Gastroesophageal sphincter (tissue), 4 donors: ENCODE measurements at regions not wholly inside any gene's neighbourhood (a gene's known extent, or its start where the extent isn't known, plus 50 kb on each side); places are given as distances from the start of the nearest gene placed in this dataset.

Experiments used
- ATAC-seq: fragments of 150-250 bp; one replicate; pipeline ENCODE4 v1.9.1; 2016; ENCODE audit warnings: mild to moderate bottlenecking, moderate library complexity
- H3K27ac ChIP-seq, 4 donors: fragments of 200-600 bp; sonication (generic) in 3 of 4; 1 replicate in 3 of 4; 2 replicates in 1 of 4; pipeline ENCODE4 v1.5.1; 2016 to 2019
- H3K27me3 ChIP-seq: fragments of 200-600 bp; sonication (generic); one replicate; pipeline ENCODE4 v1.5.1; 2019
- H3K36me3 ChIP-seq, 2 donors: fragments of 200-600 bp; sonication (generic); one replicate each; pipeline ENCODE4 v1.5.1; 2019; ENCODE audit warnings: control low read depth in 1 of 2
- H3K4me1 ChIP-seq, 3 donors: fragments of 200-600 bp; sonication (generic); 1 replicate in 2 of 3; 2 replicates in 1 of 3; pipeline ENCODE4 v1.5.1; 2016 to 2019; ENCODE audit warnings: control low read depth in 2 of 3
- H3K4me3 ChIP-seq, 2 donors: fragments of 200-600 bp; sonication (generic); one replicate each; pipeline ENCODE4 v1.5.1; 2019; ENCODE audit warnings: mild to moderate bottlenecking in 1 of 2, moderate library complexity in 1 of 2
- H3K9me3 ChIP-seq, 3 donors: fragments of 200-600 bp; sonication (generic); one replicate each; pipeline ENCODE4 v1.5.1; 2017 to 2019; ENCODE audit warnings: control low read depth in 2 of 3
- EP300 ChIP-seq: sonication (generic); formaldehyde crosslinking; IDR thresholded peaks from one replicate; pipeline ENCODE4 v1.6.1; 2017; ENCODE audit warnings: antibody characterized with exemption, mild to moderate bottlenecking
- POLR2A ChIP-seq, 2 donors: fragments of 450-650 bp; IDR thresholded peaks; one replicate each; pipeline ENCODE4 v1.6.1; 2017; ENCODE audit warnings: antibody characterized with exemption in 2 of 2, mild to moderate bottlenecking in 2 of 2, moderate library complexity in 1 of 2
- POLR2AphosphoS5 ChIP-seq: sonication (generic); formaldehyde crosslinking; IDR thresholded peaks from one replicate; pipeline ENCODE4 v1.6.1; 2017; ENCODE audit warnings: antibody characterized with exemption
- whole genome bisulfite sequencing, 2 donors: methylation state at CpG; one replicate each; pipeline ENCODE4 v1.1.5; 2018; ENCODE audit warnings: low coverage in 1 of 2; 5-methylcytosine and 5-hydroxymethylcytosine counted together
- TF ChIP-seq, protein P1 (sequence below), 4 experiments: fragments of 200-600 bp in 2 of 4; fragments of 450-650 bp in 2 of 4; sonication (generic) in 1 of 4; IDR thresholded peaks; one replicate each; pipeline ENCODE4 v1.5.1; 2017 to 2019; ENCODE audit warnings: antibody characterized with exemption in 4 of 4, mild to moderate bottlenecking in 2 of 4, moderate library complexity in 2 of 4

DNA sequence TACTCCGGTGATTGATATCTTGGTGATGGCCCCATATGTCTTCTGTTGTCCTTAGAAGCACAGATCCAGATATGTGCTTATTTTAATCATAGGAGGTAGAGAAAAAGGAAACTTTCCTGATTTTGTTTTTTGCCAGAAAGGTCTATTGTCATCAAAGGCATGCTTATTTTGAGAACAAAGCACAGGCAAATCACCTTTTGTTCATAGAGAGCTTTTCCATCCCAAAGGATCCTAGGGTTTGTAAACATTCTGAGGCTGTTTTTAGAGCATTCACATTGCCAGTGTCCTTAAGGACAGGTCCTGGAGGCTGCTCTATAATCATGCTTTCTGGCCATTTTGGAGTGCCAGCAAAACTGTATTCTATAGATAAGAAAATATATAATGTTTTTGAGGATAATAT lies 148.5 kb upstream of the SEL1L start:
- H3K4me1 ChIP-seq: no peaks in the 10 kb centered on the region
- peaks cover 6% of the 10 kb centered on the region for H3K27me3 ChIP-seq
- WGBS, 2 donors: 53 to 100% methylated on average over 1 of the region's 1 CpG
- ATAC-seq: no peak
- H3K27ac ChIP-seq: no peak overlapping the region
- no peaks in the 10 kb centered on the region for H3K9me3 ChIP-seq
- TF ChIP-seq POLR2A (IDR thresholded peaks at IDR 0.05) (no peak), EP300 (no peak), POLR2AphosphoS5 (no peak)
- TF ChIP-seq, protein P1, sequence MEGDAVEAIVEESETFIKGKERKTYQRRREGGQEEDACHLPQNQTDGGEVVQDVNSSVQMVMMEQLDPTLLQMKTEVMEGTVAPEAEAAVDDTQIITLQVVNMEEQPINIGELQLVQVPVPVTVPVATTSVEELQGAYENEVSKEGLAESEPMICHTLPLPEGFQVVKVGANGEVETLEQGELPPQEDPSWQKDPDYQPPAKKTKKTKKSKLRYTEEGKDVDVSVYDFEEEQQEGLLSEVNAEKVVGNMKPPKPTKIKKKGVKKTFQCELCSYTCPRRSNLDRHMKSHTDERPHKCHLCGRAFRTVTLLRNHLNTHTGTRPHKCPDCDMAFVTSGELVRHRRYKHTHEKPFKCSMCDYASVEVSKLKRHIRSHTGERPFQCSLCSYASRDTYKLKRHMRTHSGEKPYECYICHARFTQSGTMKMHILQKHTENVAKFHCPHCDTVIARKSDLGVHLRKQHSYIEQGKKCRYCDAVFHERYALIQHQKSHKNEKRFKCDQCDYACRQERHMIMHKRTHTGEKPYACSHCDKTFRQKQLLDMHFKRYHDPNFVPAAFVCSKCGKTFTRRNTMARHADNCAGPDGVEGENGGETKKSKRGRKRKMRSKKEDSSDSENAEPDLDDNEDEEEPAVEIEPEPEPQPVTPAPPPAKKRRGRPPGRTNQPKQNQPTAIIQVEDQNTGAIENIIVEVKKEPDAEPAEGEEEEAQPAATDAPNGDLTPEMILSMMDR (IDR thresholded peaks at IDR 0.05): no peak
- H3K4me3 ChIP-seq: no peak overlapping the region
- H3K36me3 ChIP-seq: no peaks in the 10 kb centered on the region

DNA sequence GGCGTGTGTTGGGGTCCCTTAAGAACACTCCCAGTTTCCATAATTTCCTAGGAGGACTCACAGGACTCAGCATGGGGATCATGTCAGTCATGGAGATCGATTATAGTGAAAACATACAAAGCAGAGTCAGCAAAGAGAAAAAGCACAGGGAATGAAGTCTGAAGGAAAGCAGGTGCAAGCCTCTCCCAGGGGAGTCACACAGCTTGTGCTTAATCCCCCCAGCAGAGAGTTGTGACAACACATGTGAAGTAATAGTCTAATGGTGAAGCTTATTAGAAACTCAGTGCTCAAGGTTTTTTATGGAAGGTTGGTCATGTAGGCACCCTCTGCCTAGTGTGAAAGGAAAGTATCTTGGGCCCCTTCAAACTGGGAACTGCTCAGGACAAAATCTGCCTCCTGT lies 149.0 kb upstream of the SEL1L start:
- Histone ChIP-seq H3K36me3 (no peaks in the 10 kb centered on the region), H3K27ac (no peak overlapping the region), H3K9me3 (no peaks in the 10 kb centered on the region), H3K27me3 (peaks cover 6% of the 10 kb centered on the region), H3K4me1 (no peaks in the 10 kb centered on the region), H3K4me3 (no peak overlapping the region)
- no peak for TF ChIP-seq POLR2AphosphoS5
- TF ChIP-seq EP300: no peak
- TF ChIP-seq, protein P1 (IDR thresholded peaks at IDR 0.05): no peak
- TF ChIP-seq POLR2A (IDR thresholded peaks at IDR 0.05): no peak
- no peak for ATAC-seq
- WGBS, 2 donors: 65 to 86% methylated on average over 1 to 2 of the region's 2 CpGs

DNA sequence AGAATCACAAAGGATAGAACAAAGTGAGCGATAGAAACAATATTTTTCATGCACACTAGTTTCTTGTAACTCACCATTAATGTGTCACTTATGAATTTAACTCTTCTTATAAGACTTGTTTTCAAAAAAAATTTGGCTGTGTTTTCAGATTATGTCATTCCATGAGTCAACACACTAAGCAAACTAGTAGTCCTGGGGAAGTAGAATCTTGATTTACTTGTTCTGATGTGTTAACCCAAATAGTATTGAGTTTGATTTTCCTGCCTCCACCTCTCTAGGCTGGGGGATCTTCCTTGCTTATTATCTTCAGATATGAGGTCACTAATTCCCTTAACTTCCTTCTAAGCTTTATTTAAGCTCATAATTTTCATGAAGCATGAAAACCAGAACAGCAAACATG lies 151.0 kb upstream of the SEL1L start:
- no peaks in the 10 kb centered on the region for H3K27me3 ChIP-seq
- 95 to 100% methylated on average over 1 of the region's 1 CpG for WGBS, 2 donors
- no peak for TF ChIP-seq POLR2A (IDR thresholded peaks at IDR 0.05)
- no peak for TF ChIP-seq EP300
- TF ChIP-seq, protein P1 (IDR thresholded peaks at IDR 0.05): no peak
- no peak for TF ChIP-seq POLR2AphosphoS5

DNA sequence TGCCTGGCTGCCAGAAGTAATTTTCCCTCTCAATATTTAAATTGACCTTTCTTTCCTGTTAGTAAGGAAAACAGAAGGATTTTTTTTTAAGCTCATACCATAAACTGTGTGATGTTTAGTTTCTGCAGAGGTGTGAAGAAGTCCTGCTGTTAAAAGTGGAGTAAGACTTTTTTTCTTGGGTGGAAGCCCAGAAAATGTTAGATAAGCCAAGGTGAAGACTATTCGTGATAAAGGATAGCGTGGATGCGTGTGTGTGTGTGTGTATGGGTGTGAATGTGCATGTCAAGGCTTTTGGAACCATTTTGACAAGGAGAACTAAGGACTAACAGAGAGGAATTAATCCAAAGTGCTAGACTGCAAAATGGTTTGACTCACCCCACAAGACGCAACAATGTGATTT lies 152.9 kb upstream of the SEL1L start:
- no peak for ATAC-seq

More for the DNA sequence above, 151.0 kb upstream of the SEL1L start:
- Histone ChIP-seq H3K9me3 (no peaks in the 10 kb centered on the region), H3K27ac (no peak overlapping the region), H3K36me3 (no peaks in the 10 kb centered on the region), H3K4me3 (no peak overlapping the region), H3K4me1 (no peaks in the 10 kb centered on the region)
- no peak for ATAC-seq

DNA sequence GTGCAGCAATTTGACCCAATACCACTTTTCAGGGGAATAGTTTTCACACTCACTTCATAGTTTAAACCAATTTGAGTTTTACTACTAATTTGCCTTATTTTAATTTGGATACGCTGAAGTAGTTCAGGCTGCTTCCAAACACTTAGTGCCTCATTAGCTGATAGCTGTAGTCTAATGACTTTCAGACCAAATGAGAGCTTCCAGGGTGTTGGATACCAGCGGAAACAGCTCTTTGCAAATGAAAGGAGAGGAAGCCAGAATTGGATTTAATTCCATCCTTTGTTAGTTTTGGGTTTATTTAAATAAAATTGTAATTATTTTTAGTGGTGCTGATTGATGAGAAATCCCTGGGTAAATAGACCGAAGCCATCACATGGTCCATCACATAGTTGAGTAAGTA lies 158.3 kb upstream of the SEL1L start:
- Histone ChIP-seq H3K27me3 (no peaks in the 10 kb centered on the region), H3K4me3 (no peak overlapping the region), H3K9me3 (no peaks in the 10 kb centered on the region), H3K36me3 (no peaks in the 10 kb centered on the region), H3K4me1 (no peaks in the 10 kb centered on the region), H3K27ac (no peak overlapping the region)
- 89 to 91% methylated on average over 3 of the region's 3 CpGs for WGBS, 2 donors
- no peak for ATAC-seq
- TF ChIP-seq POLR2A (IDR thresholded peaks at IDR 0.05) (no peak), POLR2AphosphoS5 (no peak), EP300 (no peak)
- TF ChIP-seq, protein P1 (IDR thresholded peaks at IDR 0.05): no peak

More for the DNA sequence above, 152.9 kb upstream of the SEL1L start:
- no peaks in the 10 kb centered on the region for H3K27me3 ChIP-seq
- WGBS, 2 donors: 20 to 39% methylated on average over 4 of the region's 4 CpGs
- no peak overlapping the region for H3K4me3 ChIP-seq
- no peaks in the 10 kb centered on the region for H3K9me3 ChIP-seq
- TF ChIP-seq POLR2A (IDR thresholded peaks at IDR 0.05) (no peak), EP300 (no peak), POLR2AphosphoS5 (no peak)
- TF ChIP-seq, protein P1 (IDR thresholded peaks at IDR 0.05): no peak
- H3K4me1 ChIP-seq: no peaks in the 10 kb centered on the region
- no peaks in the 10 kb centered on the region for H3K36me3 ChIP-seq
- no peak overlapping the region for H3K27ac ChIP-seq
